GM10248 (cell line): ENCODE measurements at regions not wholly inside any gene's neighbourhood (a gene's known extent, or its start where the extent isn't known, plus 50 kb on each side); places are given as distances from the start of the nearest gene placed in this dataset.

Experiments used
- CTCF ChIA-PET: fragments of 300-600 bp; sonication (Branson Sonifier 250); formaldehyde crosslinking; extraction: SDS; loops from one replicate; lab custom pipeline; 2021; ENCODE audit warnings: antibody characterized with exemption; lab: Yijun Ruan, JAX
- POLR2A ChIA-PET: fragments of 350-650 bp; sonication (Branson Sonifier 250); formaldehyde crosslinking; extraction: SDS; loops from one replicate; lab custom pipeline; 2020; ENCODE audit warnings: antibody characterized with exemption; lab: Yijun Ruan, JAX
- DNase-seq: peaks from one replicate; pipeline ENCODE4 v3.0.0; 2012; ENCODE audit errors: extremely low spot score
- TF ChIP-seq, protein P1 (sequence below): IDR thresholded peaks from 2 replicates; pipeline ENCODE4 v1.5.1; 2012; ENCODE audit warnings: mild to moderate bottlenecking, low read depth; ENCODE audit errors: extremely low read depth, missing control alignments, control extremely low read depth

DNA sequence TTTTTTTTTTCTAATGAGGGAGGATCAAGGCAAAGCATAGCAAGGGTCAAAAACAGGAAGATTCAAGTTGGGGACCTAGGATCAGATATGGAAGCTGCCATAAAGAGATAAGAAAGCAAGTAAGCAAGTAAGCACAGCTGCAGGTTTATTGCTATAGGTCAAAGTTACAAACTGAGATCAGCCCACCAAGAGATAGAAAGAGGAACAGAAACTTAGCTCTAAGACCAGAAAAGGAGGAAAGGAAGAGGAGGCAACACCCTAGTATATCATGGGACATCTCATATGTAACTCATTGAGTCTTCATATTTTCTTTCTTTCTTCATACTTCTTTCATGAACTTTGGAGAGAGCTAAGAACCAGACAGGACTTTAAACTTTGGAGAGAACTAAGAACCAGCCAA, 295.9 kb upstream of the CRIM1 start:
- ChIA-PET POLR2A (no interaction called here), CTCF (interaction anchor here (1.1 to 2.5 kb wide), 4 partner anchors 8 to 605 kb away, joined by 3 to 7 read pairs (median 4); no protein-coding TSS in a partner anchor)
- peak; percentile 11 for DNase-seq
- TF ChIP-seq, protein P1, sequence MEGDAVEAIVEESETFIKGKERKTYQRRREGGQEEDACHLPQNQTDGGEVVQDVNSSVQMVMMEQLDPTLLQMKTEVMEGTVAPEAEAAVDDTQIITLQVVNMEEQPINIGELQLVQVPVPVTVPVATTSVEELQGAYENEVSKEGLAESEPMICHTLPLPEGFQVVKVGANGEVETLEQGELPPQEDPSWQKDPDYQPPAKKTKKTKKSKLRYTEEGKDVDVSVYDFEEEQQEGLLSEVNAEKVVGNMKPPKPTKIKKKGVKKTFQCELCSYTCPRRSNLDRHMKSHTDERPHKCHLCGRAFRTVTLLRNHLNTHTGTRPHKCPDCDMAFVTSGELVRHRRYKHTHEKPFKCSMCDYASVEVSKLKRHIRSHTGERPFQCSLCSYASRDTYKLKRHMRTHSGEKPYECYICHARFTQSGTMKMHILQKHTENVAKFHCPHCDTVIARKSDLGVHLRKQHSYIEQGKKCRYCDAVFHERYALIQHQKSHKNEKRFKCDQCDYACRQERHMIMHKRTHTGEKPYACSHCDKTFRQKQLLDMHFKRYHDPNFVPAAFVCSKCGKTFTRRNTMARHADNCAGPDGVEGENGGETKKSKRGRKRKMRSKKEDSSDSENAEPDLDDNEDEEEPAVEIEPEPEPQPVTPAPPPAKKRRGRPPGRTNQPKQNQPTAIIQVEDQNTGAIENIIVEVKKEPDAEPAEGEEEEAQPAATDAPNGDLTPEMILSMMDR = no peak

DNA sequence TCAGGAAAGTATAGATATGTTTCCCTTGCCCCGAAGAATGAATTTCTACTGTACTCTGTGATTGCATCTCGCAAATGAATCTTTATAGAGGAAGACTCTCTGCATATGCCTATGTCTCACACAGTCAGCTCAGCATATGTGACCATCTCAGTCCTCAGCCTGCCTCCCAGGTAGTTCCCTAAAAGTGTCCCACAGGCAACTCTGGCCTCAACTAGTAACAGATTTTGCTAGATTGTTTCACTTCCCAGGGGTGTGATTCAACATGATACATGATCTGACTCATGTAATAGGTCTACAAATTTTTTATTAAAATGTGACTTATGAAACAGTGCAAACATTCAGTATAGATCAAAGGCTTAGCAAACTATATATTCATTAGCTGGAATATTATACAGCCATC, 296.6 kb upstream of the CRIM1 start:
- ChIA-PET CTCF (interaction anchor here (1.2 to 2.5 kb wide), 2 partner anchors 8 to 25 kb away, joined by 4 to 7 read pairs; no protein-coding TSS in a partner anchor), POLR2A (no interaction called here)
- DNase-seq = no peak
- TF ChIP-seq, protein P1 = no peak

DNA sequence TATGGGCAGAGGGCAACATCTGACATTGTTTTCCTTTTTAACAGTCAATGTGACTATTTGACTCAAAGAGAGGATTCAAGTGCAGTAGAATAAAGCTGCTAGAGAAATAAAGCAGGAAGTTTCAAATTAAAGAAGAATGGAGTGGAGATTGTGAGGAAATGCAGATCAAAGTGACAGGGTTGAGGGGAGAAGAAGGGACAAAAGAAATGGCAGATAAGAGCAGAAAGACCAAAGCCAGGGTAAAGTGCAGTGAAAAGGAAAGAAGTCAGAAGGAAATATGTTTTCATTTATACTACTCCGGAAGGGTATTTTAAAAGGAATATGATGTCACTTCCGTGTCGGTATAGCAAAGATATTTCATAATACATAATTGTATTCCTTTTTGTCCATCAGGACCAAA, 297.5 kb upstream of the CRIM1 start:
- TF ChIP-seq, protein P1 = no peak
- DNase-seq = no peak
- ChIA-PET CTCF (interaction anchor here (1.6 kb wide), 1 partner anchor 10 kb away, joined by 3 read pairs; no protein-coding TSS in a partner anchor), POLR2A (no interaction called here)

DNA sequence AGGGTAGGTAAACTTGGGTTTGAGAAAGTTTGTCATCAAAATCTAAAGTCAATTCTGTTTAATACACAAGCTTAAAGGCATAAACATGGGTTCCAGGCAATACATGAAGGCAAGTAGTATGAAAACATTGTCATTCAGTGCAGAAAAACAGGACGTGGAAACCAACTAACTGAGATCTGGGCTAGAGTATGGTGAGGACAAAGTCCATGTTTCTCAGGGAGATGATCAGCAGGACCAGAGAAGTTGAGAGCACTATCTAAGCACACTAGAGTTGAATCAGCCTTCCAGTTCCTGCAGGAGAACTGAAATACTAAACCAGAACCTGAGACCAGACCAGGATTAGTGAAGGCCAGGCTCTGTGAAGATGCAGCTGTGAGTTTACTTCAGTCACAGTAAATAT, 302.8 kb upstream of the CRIM1 start:
- CTCF ChIA-PET = no interaction called here
- no peak for DNase-seq
- TF ChIP-seq, protein P1 = no peak
- POLR2A ChIA-PET = no interaction called here

DNA sequence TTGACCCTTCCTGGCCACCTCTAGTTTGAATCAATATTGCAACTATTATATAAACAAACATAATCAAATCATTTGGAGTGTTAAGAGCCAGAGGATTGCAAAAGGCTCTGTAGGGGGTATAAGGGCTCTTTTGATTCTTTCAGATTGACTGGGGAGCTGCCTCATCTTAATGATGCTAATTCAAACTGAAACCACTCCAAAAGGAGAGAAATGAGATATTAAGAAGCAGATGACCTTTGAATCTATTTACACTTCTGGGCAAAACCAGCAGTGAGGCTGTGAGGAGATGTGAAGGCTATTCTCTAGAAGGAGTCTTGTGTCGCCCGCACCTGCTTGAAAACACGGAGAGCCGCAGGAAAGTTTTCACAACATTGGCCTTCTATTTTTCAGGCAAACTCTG, 311.2 kb upstream of the CRIM1 start:
- no peak for DNase-seq
- POLR2A ChIA-PET = no interaction called here
- TF ChIP-seq, protein P1 = no peak
- CTCF ChIA-PET = no interaction called here

DNA sequence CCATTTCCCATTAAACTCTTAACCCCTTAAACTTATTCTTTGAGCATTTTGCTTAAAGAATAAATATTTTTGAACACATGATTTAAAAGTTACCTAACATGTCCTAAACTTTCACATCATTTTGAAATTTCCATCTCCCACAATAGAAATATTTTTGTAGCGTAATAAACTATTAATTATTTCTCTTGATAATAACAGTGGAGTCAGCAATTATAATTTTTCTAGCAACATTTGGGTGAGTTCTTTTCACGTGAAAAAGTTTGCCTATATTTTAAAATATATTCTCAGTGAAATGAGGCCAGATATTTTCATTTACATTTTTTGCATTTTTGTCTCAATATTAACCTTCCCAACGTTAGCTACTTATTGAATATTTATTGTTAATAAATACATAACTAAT, 320.4 kb upstream of the CRIM1 start:
- TF ChIP-seq, protein P1 = no peak
- POLR2A ChIA-PET = no interaction called here
- DNase-seq = no peak
- CTCF ChIA-PET = no interaction called here

DNA sequence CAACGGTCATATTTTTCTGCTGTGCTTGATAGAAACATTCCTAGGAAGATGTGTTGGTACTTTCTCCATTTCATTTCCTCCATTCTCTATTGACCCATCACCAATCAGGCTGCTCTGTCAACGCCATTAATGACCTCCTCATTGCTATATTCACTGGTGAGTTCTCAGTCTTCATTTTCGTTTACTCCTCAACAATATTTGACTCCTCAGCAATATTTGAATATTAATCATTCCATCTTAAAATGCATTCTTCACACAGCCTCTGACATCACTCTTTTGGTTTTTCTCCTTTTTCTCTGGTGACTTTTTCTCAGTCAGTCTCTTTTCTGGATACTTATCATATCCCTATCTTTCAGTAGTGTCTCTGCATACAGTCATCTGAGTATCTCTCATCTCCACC, 323.5 kb upstream of the CRIM1 start:
- ChIA-PET CTCF (no interaction called here), POLR2A (no interaction called here)
- DNase-seq = no peak
- TF ChIP-seq, protein P1 = no peak
